NCI-H524 (cell line): ENCODE measurements at regions not wholly inside any gene's neighbourhood (a gene's known extent, or its start where the extent isn't known, plus 50 kb on each side); places are given as distances from the start of the nearest gene placed in this dataset.
A peak's percentile ranks its signal among the peaks of the same experiment; 100 is the strongest.
"Not testable (repeated sequence)": the region's sequence is repeated elsewhere in the genome, so short reads cannot be mapped to it uniquely, and the experiment has no call there.

ENCODE experiments used
- DNase-seq, 2 experiments: peaks; one replicate each; lab custom pipeline; 2025; lab: John Stamatoyannopoulos, UW

GRCh38 chr11:42311944-42312343, 852.5 kb upstream of the LRRC4C start:
- DNase-seq: no peak

- DNase-seq: no peak
Measured at GRCh38 chr11:42315267-42315666, 855.8 kb upstream of the LRRC4C start.

GRCh38 chr11:42315846-42316245, 856.4 kb upstream of the LRRC4C start:
- DNase-seq: no peak

- no peak for DNase-seq
Measured at GRCh38 chr11:42319921-42320320, 860.5 kb upstream of the LRRC4C start.

GRCh38 chr11:42329929-42330565, 870.6 kb upstream of the LRRC4C start:
- DNase-seq: no peak

GRCh38 chr11:42337786-42338455, 878.5 kb upstream of the LRRC4C start:
- DNase-seq: no peak

- DNase-seq: no peak
Measured at GRCh38 chr11:42344204-42344792, 884.8 kb upstream of the LRRC4C start.

- DNase-seq: no peak
Measured at GRCh38 chr11:42345933-42346332, 886.5 kb upstream of the LRRC4C start.

- DNase-seq: no peak
Measured at GRCh38 chr11:42363701-42364100, 904.2 kb upstream of the LRRC4C start.

GRCh38 chr11:42390116-42390515, 921.7 kb upstream of the API5 start:
- DNase-seq: no peak

GRCh38 chr11:42397483-42397882, 914.3 kb upstream of the API5 start:
- DNase-seq: no peak

- peak; percentile 22 to 44 for DNase-seq
Measured at GRCh38 chr11:42407341-42407740, 904.5 kb upstream of the API5 start.

GRCh38 chr11:42410251-42410955, 901.4 kb upstream of the API5 start:
- no peak for DNase-seq

- DNase-seq: no peak
Measured at GRCh38 chr11:42412590-42412989, 899.2 kb upstream of the API5 start.

GRCh38 chr11:42417691-42418090, 894.1 kb upstream of the API5 start:
- DNase-seq: no peak

GRCh38 chr11:42422090-42422489, 889.7 kb upstream of the API5 start:
- no peak for DNase-seq

GRCh38 chr11:42434911-42435310, 876.9 kb upstream of the API5 start:
- not testable (repeated sequence) for DNase-seq

GRCh38 chr11:42444406-42444805, 867.4 kb upstream of the API5 start:
- DNase-seq: no peak

GRCh38 chr11:42462558-42463310, 849.1 kb upstream of the API5 start:
- DNase-seq: no peak

GRCh38 chr11:42465623-42466022, 846.2 kb upstream of the API5 start:
- DNase-seq: peak in 1 of 2 experiments; percentile 29

GRCh38 chr11:42473106-42473505, 838.7 kb upstream of the API5 start:
- DNase-seq: no peak

GRCh38 chr11:42482822-42483221, 829.0 kb upstream of the API5 start:
- DNase-seq: no peak
